GM19468 (cell line): ENCODE measurements at regions not wholly inside any gene's neighbourhood (a gene's known extent, or its start where the extent isn't known, plus 50 kb on each side); places are given as distances from the start of the nearest gene placed in this dataset.
"Not testable (repeated sequence)": the region's sequence is repeated elsewhere in the genome, so short reads cannot be mapped to it uniquely, and the experiment has no call there.

Experiments used
- ATAC-seq: cut with Tn5 transposase; IDR thresholded peaks from one replicate; pipeline ENCODE4 v1.9.1; 2021; ENCODE audit warnings: mild to moderate bottlenecking, moderate library complexity, moderate number of reproducible peaks; ENCODE audit not compliant: unreplicated experiment; ENCODE audit errors: extremely low read depth

DNA sequence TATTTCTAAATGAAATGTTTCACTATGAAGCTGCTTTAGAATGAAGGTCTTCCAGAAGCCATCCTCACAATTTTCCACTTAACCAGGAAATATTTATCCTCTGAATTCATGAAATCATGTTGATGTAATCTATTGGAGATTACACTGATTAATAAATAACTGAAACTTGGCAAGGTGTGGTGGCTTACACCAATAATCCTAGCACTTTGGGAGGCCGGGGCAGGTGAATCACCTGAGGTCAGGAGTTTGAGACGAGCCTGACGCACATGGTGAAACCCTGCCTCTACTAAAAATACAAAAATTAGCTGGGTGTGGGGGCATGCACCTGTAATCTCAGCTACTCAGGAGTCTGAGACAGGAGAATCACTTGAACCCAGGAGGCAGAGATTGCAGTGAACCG, 73.8 kb upstream of the DAPK1 start:
- not testable (repeated sequence) for ATAC-seq

DNA sequence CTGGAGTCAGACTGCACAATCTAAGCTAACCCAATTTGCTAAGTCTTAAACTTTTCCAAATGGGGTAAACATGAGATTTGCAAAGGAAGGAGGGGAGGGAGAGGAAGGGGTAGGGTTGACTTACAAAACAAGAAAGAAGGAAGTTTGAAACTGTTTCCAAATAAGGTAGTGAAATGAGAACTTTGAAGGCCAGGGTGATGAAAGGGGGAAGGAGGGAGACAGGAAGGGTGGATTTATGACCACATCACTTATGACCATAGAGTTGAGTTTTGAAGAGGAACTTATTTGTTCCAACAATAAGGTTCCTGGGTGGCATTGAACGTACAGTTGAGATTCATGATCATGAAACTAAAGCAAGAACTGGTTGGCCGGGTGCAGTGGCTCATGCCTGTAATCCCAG, 72.5 kb upstream of the DAPK1 start:
- ATAC-seq = no peak

DNA sequence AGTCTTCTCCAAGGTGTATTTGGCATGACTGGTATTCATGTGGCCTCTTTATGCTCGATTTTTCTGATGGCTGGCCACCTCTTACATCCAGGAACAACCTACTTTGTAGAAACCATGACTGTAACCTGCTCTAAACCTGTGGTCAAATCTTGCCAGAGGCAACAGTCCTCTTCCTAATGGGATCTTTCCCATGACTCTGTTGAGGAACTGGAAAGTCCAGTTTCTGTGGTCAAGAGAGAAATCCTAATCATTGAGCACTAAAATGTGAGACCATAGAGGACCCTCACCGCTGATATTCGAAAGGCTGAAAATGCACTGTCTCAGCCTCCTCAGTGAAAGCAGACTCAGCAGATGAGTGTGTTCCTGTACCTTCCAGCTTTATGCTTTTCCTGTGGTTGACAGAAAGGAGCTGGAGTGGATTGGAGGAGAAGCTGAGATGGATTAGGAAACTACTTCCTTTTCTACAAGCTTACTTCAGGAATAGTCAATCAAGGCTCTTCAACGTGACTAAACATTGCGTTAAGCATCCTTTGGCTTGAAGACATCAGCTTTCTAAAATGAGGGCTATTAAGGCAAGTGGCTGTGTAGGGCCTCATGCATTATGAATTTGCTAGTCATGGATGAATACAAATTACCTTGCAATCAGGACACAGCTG, 69.7 kb upstream of the DAPK1 start:
- ATAC-seq = no peak

GRCh38 chr9:87428659-87429058, 69.0 kb upstream of the DAPK1 start:
- ATAC-seq = no peak

GRCh38 chr9:87431837-87432236, 65.8 kb upstream of the DAPK1 start:
- no peak for ATAC-seq

DNA sequence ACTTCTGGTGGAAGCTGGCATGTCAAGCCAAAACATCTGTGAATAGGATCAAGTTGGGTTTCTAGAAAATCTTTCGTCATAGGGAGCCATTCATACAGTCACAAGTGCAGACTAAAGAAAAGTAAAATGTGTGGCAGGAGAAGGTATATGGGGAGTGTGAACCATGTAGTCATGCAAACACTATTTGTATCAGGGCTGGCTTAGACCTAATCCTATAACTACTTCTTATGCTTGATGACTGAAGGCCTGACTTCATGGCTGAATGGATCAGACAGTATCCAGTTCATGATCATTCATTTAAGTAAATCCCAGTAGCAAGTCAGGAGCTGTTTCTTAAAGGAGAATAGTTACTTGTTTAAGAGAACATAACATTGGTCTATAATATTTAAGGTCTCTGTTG, 63.8 kb upstream of the DAPK1 start:
- ATAC-seq = no peak

- ATAC-seq = no peak
Observed at GRCh38 chr9:87434366-87434765, 63.3 kb upstream of the DAPK1 start.

GRCh38 chr9:87435189-87435880, 62.3 kb upstream of the DAPK1 start:
- no peak for ATAC-seq

DNA sequence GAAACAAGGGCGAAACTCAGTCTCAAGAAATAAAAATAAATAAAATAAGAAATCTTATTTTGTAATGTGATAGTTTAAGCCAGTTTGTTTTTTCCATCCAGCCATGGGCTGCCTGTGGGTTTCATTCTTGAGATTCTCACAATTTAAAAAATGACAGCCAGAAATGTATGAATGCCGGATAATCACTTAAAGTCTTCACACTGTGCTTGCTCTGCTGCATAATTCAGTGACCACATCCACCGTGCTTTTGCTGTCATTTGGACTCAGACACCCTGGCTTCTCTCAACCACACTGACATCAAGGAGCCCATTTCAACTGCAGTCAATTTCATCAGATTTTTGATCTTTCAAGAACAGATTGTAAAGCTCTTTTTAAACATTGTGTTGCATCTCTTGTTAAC, 61.0 kb upstream of the DAPK1 start:
- ATAC-seq = no peak

DNA sequence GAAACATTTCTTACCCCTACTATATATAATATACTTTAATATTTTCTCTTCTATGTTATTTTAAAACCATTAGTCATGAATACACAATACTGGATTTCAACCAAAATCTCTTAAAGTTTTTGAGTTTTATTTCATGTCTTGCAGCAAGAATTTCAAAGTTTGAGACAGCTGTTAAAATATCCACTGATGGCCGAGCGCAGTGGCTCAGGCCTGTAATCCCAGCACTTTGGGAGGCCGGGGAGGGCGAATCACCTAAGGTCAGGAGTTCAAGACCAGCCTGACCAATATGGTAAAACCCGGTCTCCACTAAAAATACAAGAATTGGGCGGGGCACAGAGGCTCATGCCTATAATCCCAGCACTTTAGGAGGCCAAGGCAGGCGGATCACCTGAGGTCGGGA, 59.7 kb upstream of the DAPK1 start:
- no peak for ATAC-seq

DNA sequence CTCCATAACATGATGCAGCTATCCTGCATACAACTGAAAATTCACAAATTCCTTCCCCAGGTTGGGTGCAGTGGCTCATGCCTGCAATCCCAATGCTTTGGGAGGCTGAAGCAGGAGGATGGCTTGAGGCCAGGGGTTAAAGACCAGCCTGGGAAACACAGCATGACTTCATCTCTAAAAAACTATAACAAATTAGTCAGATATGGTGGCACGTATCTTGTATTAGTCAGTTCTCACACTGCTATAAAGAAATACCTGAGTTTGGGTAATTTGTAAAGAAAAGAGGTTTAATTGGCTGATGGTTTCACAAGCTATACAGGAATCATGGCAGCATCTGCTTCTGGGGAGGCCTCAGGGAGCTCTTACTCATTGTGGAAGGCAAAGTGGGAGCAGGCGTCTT, 56.4 kb upstream of the DAPK1 start:
- no peak for ATAC-seq

DNA sequence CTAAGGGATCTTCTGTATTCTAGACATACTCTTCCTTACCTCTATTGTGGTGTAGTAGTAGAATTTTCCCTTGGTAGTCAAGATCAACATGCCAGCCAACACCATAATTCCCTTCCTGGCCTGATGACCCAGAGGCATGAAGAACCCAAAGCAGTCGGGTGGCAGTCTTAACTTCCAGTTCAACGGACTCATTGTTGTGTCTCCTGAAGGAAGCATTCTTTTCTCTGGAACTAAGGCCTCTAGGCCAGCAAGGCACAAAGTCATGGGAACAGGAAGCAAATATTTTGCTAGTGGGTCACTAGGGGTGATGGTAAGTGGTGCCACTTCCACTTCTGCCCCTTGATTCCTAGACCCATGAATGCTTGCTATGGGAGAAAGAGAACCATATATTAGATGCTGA, 55.2 kb upstream of the DAPK1 start:
- ATAC-seq = no peak

DNA sequence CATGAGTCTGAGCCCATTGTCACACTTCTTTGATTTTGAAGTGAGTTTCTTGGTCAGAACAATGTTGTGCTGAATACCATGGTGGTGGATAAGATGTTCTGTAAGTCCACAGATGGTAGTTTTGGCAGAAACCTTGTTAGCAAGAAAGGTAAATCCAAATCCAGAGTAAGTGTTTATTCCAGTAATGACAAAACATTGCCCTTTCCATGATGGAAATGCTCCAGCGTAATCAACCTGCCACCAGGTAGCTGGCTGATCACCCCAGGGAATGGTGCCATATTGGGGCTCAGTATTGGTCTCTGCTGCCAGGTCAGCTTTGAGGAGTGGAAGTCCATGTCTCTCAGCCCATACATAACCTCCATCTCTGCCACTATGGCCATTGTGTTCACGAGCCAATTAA, 54.7 kb upstream of the DAPK1 start:
- no peak for ATAC-seq

DNA sequence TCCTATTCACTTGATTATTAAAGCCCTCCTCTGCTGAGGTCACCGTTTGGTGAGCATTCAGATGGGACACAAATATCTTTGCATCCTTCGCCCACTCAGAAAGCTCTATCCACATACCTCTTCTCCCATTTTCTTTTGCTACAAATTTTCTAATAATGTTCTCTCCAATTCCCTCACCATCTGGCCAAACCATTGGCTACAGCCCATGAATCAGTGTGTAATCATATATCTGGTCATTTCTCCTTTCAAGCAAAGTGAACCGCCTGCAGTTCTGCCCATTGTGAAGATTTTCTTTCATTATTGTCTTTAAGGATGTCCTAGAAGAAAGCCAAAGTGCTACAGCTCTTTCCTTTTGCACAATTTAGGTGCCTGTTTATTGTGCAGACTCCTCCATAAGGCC, 54.2 kb upstream of the DAPK1 start:
- no peak for ATAC-seq

GRCh38 chr9:87445646-87446045, 52.0 kb upstream of the DAPK1 start:
- ATAC-seq = peak; percentile 86

GRCh38 chr9:87446527-87446926, 51.1 kb upstream of the DAPK1 start:
- ATAC-seq = no peak

DNA sequence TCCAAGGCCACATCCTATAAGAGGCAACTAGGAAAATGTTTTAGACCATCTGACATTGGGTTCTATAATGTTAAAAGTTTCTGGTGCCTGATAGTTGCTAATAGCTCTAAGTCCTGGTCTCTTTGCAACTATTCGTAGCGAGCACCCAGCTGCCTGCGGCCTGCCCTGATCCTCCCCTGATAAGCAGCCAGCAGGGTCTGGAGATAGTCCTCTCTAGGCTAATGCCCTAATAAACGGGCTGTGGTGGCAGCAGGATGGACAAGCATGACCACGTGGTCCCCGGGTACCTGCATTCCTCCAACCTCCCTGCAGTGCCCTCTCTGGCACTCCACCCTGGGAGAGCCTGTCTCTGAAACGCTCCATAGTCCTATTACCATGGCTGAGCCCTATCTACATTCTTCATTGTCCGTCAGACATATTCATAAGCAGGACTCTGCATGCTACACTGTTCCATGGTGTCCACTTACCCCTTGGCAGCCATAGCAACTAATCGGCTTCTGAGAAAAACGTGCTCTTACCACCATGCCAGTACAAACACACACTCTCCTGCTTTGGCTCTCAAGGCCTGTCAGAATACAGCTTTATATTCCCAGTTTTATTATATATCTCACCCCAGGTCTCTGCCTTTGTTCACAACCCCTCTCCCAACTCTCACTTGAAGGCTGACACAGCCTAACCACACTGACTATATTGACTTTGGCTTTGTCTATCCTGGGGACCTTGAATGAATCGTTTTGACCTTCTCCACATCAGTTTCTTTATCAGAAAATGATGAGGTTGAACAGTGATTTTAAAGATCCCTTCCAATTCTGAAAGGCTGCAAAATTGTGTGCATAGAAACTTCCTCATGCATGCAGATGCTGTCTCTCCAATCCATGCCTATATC, 49.9 kb upstream of the DAPK1 start:
- ATAC-seq = no peak
